MM.1S (cell line): ENCODE measurements at regions not wholly inside any gene's neighbourhood (a gene's known extent, or its start where the extent isn't known, plus 50 kb on each side); places are given as distances from the start of the nearest gene placed in this dataset.

Experiments used
- DNase-seq: peaks from one replicate; pipeline ENCODE4 v3.0.0-alpha.2; 2015
- H2AFZ ChIP-seq: fragments of 300-600 bp; sonication (generic); 2 replicates; pipeline ENCODE4 v1.6.0; 2016; ENCODE audit warnings: antibody characterized with exemption, low read length
- H3F3A ChIP-seq: fragments of 300-600 bp; sonication (generic); 2 replicates; pipeline ENCODE4 v1.6.1; 2016; ENCODE audit warnings: mild to moderate bottlenecking, antibody characterized with exemption, low read length, moderate library complexity, mixed read lengths; ENCODE audit not compliant: insufficient read depth
- H3K27ac ChIP-seq: fragments of 300-600 bp; sonication (generic); 2 replicates; pipeline ENCODE4 v1.5.1; 2016; ENCODE audit warnings: mild to moderate bottlenecking, low read length
- H3K27me3 ChIP-seq: fragments of 300-600 bp; sonication (generic); replicated peaks from 2 replicates; pipeline ENCODE4 v1.6.0; 2016; ENCODE audit warnings: low read length; ENCODE audit not compliant: insufficient read depth
- H3K36me3 ChIP-seq: fragments of 300-600 bp; sonication (generic); replicated peaks from 2 replicates; pipeline ENCODE4 v1.6.1; 2016; ENCODE audit warnings: mild to moderate bottlenecking, low read length, mixed read lengths; ENCODE audit not compliant: insufficient read depth
- H3K4me1 ChIP-seq: fragments of 300-600 bp; sonication (generic); 2 replicates; pipeline ENCODE4 v1.6.1; 2016; ENCODE audit warnings: low read length, mixed read lengths
- H3K4me2 ChIP-seq: fragments of 300-600 bp; sonication (generic); 2 replicates; pipeline ENCODE4 v1.6.0; 2016; ENCODE audit warnings: low read depth, low read length
- H3K4me3 ChIP-seq: fragments of 300-600 bp; sonication (generic); 2 replicates; pipeline ENCODE4 v1.5.1; 2016; ENCODE audit warnings: low read length, mixed read lengths
- H3K79me2 ChIP-seq: fragments of 300-600 bp; sonication (generic); 2 replicates; pipeline ENCODE4 v1.6.1; 2016; ENCODE audit warnings: mixed run types, low read length, mixed read lengths
- H3K9ac ChIP-seq: fragments of 300-600 bp; sonication (generic); 2 replicates; pipeline ENCODE4 v1.6.1; 2016; ENCODE audit warnings: low read length, mixed read lengths
- H3K9me2 ChIP-seq: fragments of 300-600 bp; sonication (generic); replicated peaks from 2 replicates; pipeline ENCODE4 v1.6.1; 2016; ENCODE audit warnings: mild to moderate bottlenecking, low read length, mixed read lengths; ENCODE audit not compliant: insufficient read depth
- H3K9me3 ChIP-seq: fragments of 300-600 bp; sonication (generic); replicated peaks from 2 replicates; pipeline ENCODE4 v1.6.1; 2016; ENCODE audit warnings: mild to moderate bottlenecking, low read length, mixed read lengths; ENCODE audit not compliant: insufficient read depth
- H4K20me1 ChIP-seq: fragments of 300-600 bp; sonication (generic); 2 replicates; pipeline ENCODE4 v1.6.1; 2016; ENCODE audit warnings: mild to moderate bottlenecking, low read length, moderate library complexity, mixed read lengths; ENCODE audit not compliant: insufficient read depth
- EZH2 ChIP-seq: fragments of 300-600 bp; sonication (generic); optimal IDR thresholded peaks from 2 replicates; pipeline ENCODE3; 2017; ENCODE audit warnings: low read depth, mild to moderate bottlenecking, antibody characterized with exemption, low read length, mixed read lengths
- EZH2phosphoT487 ChIP-seq: fragments of 300-600 bp; sonication (generic); IDR thresholded peaks from 2 replicates; pipeline ENCODE4 v1.6.1; 2018; ENCODE audit warnings: antibody characterized with exemption, low read length
- TF ChIP-seq, protein P1 (sequence below): fragments of 300-600 bp; sonication (generic); IDR thresholded peaks from 2 replicates; pipeline ENCODE4 v1.5.1; 2016; ENCODE audit warnings: antibody characterized with exemption, low read length, mixed read lengths

DNA sequence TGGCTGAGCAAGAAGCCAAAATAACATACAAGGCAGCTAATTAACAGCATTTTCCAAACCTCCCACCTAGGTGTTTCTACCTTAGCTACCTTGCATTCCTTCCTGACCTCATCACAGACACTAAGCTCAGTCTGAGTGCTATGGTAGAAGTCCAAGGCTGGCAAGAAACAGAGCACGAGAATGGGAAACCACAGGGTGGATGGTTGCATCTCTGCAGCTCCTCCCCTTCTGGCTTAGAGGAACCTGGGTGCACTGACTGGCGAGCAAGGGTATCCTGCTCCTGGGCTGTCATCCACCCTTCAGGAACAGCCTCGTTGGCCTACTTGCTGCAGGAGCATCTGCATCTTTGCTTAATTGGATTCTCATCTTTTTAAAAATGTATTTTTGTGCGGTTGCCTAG, 73.1 kb upstream of the KIRREL3 start:
- TF ChIP-seq, protein P1, sequence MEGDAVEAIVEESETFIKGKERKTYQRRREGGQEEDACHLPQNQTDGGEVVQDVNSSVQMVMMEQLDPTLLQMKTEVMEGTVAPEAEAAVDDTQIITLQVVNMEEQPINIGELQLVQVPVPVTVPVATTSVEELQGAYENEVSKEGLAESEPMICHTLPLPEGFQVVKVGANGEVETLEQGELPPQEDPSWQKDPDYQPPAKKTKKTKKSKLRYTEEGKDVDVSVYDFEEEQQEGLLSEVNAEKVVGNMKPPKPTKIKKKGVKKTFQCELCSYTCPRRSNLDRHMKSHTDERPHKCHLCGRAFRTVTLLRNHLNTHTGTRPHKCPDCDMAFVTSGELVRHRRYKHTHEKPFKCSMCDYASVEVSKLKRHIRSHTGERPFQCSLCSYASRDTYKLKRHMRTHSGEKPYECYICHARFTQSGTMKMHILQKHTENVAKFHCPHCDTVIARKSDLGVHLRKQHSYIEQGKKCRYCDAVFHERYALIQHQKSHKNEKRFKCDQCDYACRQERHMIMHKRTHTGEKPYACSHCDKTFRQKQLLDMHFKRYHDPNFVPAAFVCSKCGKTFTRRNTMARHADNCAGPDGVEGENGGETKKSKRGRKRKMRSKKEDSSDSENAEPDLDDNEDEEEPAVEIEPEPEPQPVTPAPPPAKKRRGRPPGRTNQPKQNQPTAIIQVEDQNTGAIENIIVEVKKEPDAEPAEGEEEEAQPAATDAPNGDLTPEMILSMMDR: no peak
- TF ChIP-seq EZH2: no peak
- H3K27ac ChIP-seq: peak overlapping the region; percentile 90
- H3K79me2 ChIP-seq: no peaks in the 10 kb centered on the region
- peaks cover 28% of the 10 kb centered on the region for H3K4me1 ChIP-seq
- DNase-seq: peak; percentile 43
- H3K9ac ChIP-seq: peak overlapping the region; percentile 15; the same call in 1 of the 2 replicates
- H3K36me3 ChIP-seq: no peaks in the 10 kb centered on the region
- H3F3A ChIP-seq: peaks cover 21% of the 10 kb centered on the region
- peak overlapping the region; percentile 11 for H3K4me3 ChIP-seq
- H3K27me3 ChIP-seq: no peaks in the 10 kb centered on the region
- no peaks in the 10 kb centered on the region for H3K9me2 ChIP-seq
- H3K4me2 ChIP-seq: peak overlapping the region; percentile 65
- no peaks in the 10 kb centered on the region for H4K20me1 ChIP-seq
- peak overlapping the region; percentile 52 for H2AFZ ChIP-seq
- H3K9me3 ChIP-seq: no peaks in the 10 kb centered on the region

- no peaks in the 10 kb centered on the region for H3K36me3 ChIP-seq
- peaks cover 21% of the 10 kb centered on the region for H3F3A ChIP-seq
- no peak overlapping the region for H3K9ac ChIP-seq
- TF ChIP-seq EZH2 (no peak), EZH2phosphoT487 (no peak)
- TF ChIP-seq, protein P1: no peak
- H3K79me2 ChIP-seq: no peaks in the 10 kb centered on the region
- H3K4me1 ChIP-seq: peaks cover 28% of the 10 kb centered on the region
- H3K27ac ChIP-seq: no peak overlapping the region
- H3K27me3 ChIP-seq: no peaks in the 10 kb centered on the region
- H3K9me2 ChIP-seq: no peaks in the 10 kb centered on the region
- no peak overlapping the region for H2AFZ ChIP-seq
- H3K9me3 ChIP-seq: no peaks in the 10 kb centered on the region
- H4K20me1 ChIP-seq: no peaks in the 10 kb centered on the region
- no peak for DNase-seq
- no peak overlapping the region for H3K4me2 ChIP-seq
- no peak overlapping the region for H3K4me3 ChIP-seq
Measured at GRCh38 chr11:127071606-127072005, 71.0 kb upstream of the KIRREL3 start.

DNA sequence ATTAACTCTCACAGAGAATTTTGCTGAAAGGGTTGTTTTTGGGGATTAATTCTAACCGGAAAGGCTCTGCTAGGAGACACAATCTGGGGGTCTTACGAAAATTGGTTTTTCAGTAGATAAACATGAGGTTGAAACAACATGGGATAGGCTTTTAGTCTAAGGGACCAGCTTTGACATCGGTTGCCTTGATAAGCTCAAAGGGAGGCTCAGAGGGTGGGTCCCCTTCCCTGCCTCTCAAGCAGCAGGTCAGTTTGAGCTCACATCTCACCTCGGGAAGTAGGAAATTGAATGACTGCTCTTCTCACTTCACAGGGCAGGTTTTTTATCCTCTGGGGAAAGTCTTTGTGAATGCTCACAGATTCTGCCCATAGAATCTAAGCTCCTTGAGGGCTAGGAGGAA, 70.2 kb upstream of the KIRREL3 start:
- TF ChIP-seq EZH2 (no peak), EZH2phosphoT487 (no peak)
- TF ChIP-seq, protein P1: no peak
- no peak for DNase-seq
- Histone ChIP-seq H2AFZ (no peak overlapping the region), H3K9me3 (no peaks in the 10 kb centered on the region), H3K27ac (no peak overlapping the region), H3K4me1 (peaks cover 28% of the 10 kb centered on the region), H4K20me1 (no peaks in the 10 kb centered on the region), H3K36me3 (no peaks in the 10 kb centered on the region), H3K79me2 (no peaks in the 10 kb centered on the region), H3F3A (peaks cover 21% of the 10 kb centered on the region), H3K9ac (no peak overlapping the region), H3K4me3 (no peak overlapping the region), H3K27me3 (no peaks in the 10 kb centered on the region), H3K9me2 (no peaks in the 10 kb centered on the region), H3K4me2 (no peak overlapping the region)
